ENCODE measurements at regions not wholly inside any gene's neighbourhood (a gene's known extent, or its start where the extent isn't known, plus 50 kb on each side); places are given as distances from the start of the nearest gene placed in this dataset.

DNA sequence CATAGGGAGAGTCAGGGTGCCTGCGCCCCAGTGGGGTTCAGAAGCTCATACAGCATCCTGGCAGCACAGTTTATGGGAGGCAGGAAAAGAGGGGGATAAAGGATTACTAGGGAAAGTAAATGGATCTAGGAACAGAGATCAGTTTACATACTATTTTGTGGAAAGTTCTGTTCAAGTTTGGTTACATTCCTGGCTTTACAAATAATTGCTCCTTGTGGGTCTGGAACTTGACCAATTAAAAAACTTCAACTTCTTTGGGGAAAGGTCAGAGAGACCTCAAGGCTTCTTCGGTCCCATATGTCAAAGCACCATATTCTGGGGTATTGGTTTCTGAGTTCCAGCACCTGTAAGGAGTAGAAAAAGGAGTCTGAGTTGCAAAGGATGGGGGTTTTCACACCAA, 64.1 kb downstream of the ZDHHC19 start:
- no peak overlapping the region for H2AFZ ChIP-seq (ENCODE audit: low read depth, low read length)
- peaks cover 20% of the 10 kb centered on the region for H3K9me3 Mint-ChIP-seq (ENCODE audit: unreplicated experiment)
- peaks cover 1% of the 10 kb centered on the region for H3K4me1 Mint-ChIP-seq (ENCODE audit: low read depth, unreplicated experiment)
- no peaks in the 10 kb centered on the region for H3K79me2 ChIP-seq (ENCODE audit: insufficient read depth, low read length)
- FAIRE-seq (no peak), DNase-seq (ENCODE audit: low read depth) (no peak)
- no peak overlapping the region for H3K4me2 ChIP-seq (ENCODE audit: low read length)
- TF ChIP-seq CTCF (IDR thresholded peaks at IDR 0.05; ENCODE audit: insufficient read depth, low read depth, low read length) (no peak), EZH2 (IDR thresholded peaks at IDR 0.05; ENCODE audit: insufficient read depth, low read length) (no peak)
- H4K20me1 ChIP-seq (ENCODE audit: insufficient read depth, low read length) = no peaks in the 10 kb centered on the region
- peaks cover 9% of the 10 kb centered on the region for H3K4me1 ChIP-seq (ENCODE audit: insufficient read depth, low read length)
- H3K4me3 ChIP-seq (ENCODE audit: insufficient read depth, low read depth, low read length) = no peak overlapping the region
- no peaks in the 10 kb centered on the region for H3K36me3 Mint-ChIP-seq (ENCODE audit: low read depth, unreplicated experiment)
- H3K9ac ChIP-seq (ENCODE audit: low read length) = no peak overlapping the region
- no peak overlapping the region for H3K4me3 Mint-ChIP-seq (ENCODE audit: unreplicated experiment)
- H3K9me3 ChIP-seq (ENCODE audit: insufficient read depth, low read depth, low read length) = no peaks in the 10 kb centered on the region
- no peak overlapping the region for H3K27ac ChIP-seq (ENCODE audit: low read depth, low read length)
- H3K27ac Mint-ChIP-seq (ENCODE audit: unreplicated experiment) = no peak overlapping the region
- no peaks in the 10 kb centered on the region for H3K36me3 ChIP-seq (ENCODE audit: insufficient read depth, low read length)
- H3K27me3 Mint-ChIP-seq (ENCODE audit: low read depth, unreplicated experiment) = peaks cover 3% of the 10 kb centered on the region
- H3K27me3 ChIP-seq (ENCODE audit: insufficient read depth, low read length) = no peaks in the 10 kb centered on the region

- H3K9me3 ChIP-seq (ENCODE audit: insufficient read depth, low read depth, low read length) = no peaks in the 10 kb centered on the region
- H3K4me1 ChIP-seq (ENCODE audit: insufficient read depth, low read length) = peaks cover 9% of the 10 kb centered on the region
- H3K27me3 Mint-ChIP-seq (ENCODE audit: low read depth, unreplicated experiment) = peaks cover 5% of the 10 kb centered on the region
- TF ChIP-seq CTCF (IDR thresholded peaks at IDR 0.05; ENCODE audit: insufficient read depth, low read depth, low read length) = no peak
- no peak for TF ChIP-seq EZH2 (IDR thresholded peaks at IDR 0.05; ENCODE audit: insufficient read depth, low read length)
- H3K9ac ChIP-seq (ENCODE audit: low read length) = no peak overlapping the region
- H3K27ac Mint-ChIP-seq (ENCODE audit: unreplicated experiment) = no peak overlapping the region
- H3K27ac ChIP-seq (ENCODE audit: low read depth, low read length) = no peak overlapping the region
- no peak for DNase-seq (ENCODE audit: low read depth)
- H3K27me3 ChIP-seq (ENCODE audit: insufficient read depth, low read length) = no peaks in the 10 kb centered on the region
- no peak overlapping the region for H3K4me3 ChIP-seq (ENCODE audit: insufficient read depth, low read depth, low read length)
- no peak for FAIRE-seq
- H3K36me3 ChIP-seq (ENCODE audit: insufficient read depth, low read length) = no peaks in the 10 kb centered on the region
- H3K4me2 ChIP-seq (ENCODE audit: low read length) = no peak overlapping the region
- no peak overlapping the region for H2AFZ ChIP-seq (ENCODE audit: low read depth, low read length)
- H4K20me1 ChIP-seq (ENCODE audit: insufficient read depth, low read length) = no peaks in the 10 kb centered on the region
- H3K4me3 Mint-ChIP-seq (ENCODE audit: unreplicated experiment) = no peak overlapping the region
- H3K4me1 Mint-ChIP-seq (ENCODE audit: low read depth, unreplicated experiment) = peaks cover 1% of the 10 kb centered on the region
- H3K9me3 Mint-ChIP-seq (ENCODE audit: unreplicated experiment) = peaks cover 14% of the 10 kb centered on the region
- H3K79me2 ChIP-seq (ENCODE audit: insufficient read depth, low read length) = no peaks in the 10 kb centered on the region
- no peaks in the 10 kb centered on the region for H3K36me3 Mint-ChIP-seq (ENCODE audit: low read depth, unreplicated experiment)
Measured at GRCh38 chr3:196145468-196146262, 63.8 kb upstream of the TFRC start.
